NCI-H1436 treated with DMSO at 0.1 percent for 48 hours (cell line): ENCODE measurements at regions not wholly inside any gene's neighbourhood (a gene's known extent, or its start where the extent isn't known, plus 50 kb on each side); places are given as distances from the start of the nearest gene placed in this dataset.
A peak's percentile ranks its signal among the peaks of the same experiment; 100 is the strongest.

Source experiments
- DNase-seq: peaks from one replicate; lab custom pipeline; 2025; lab: John Stamatoyannopoulos, UW

GRCh38 chr12:124096869-124097434 is 123.9 kb downstream of the ZNF664 start:
- DNase-seq: no peak

GRCh38 chr12:124097701-124098100 is 124.7 kb downstream of the ZNF664 start:
- DNase-seq: no peak

- DNase-seq: no peak
Measured at GRCh38 chr12:124098101-124098757, 125.2 kb downstream of the ZNF664 start.

GRCh38 chr12:124098887-124099286 is 125.9 kb downstream of the ZNF664 start:
- no peak for DNase-seq

GRCh38 chr12:124099661-124100060 is 126.6 kb downstream of the ZNF664 start:
- no peak for DNase-seq

- DNase-seq: no peak
Measured at GRCh38 chr12:124100572-124101178, 127.7 kb downstream of the ZNF664 start.

- DNase-seq: no peak
Measured at GRCh38 chr12:124105546-124105945, 132.5 kb downstream of the ZNF664 start.

GRCh38 chr12:124107351-124107750 is 134.3 kb downstream of the ZNF664 start:
- no peak for DNase-seq

GRCh38 chr12:124109760-124110159 is 136.7 kb downstream of the ZNF664 start:
- DNase-seq: no peak

GRCh38 chr12:124110372-124110883 is 137.4 kb downstream of the ZNF664 start:
- no peak for DNase-seq

GRCh38 chr12:124111006-124111405 is 138.0 kb downstream of the ZNF664 start:
- DNase-seq: no peak

- no peak for DNase-seq
Measured at GRCh38 chr12:124114316-124114715, 141.3 kb downstream of the ZNF664 start.

- no peak for DNase-seq
Measured at GRCh38 chr12:124115496-124115895, 142.5 kb downstream of the ZNF664 start.

- no peak for DNase-seq
Measured at GRCh38 chr12:124115976-124116690, 143.1 kb downstream of the ZNF664 start.

- DNase-seq: no peak
Measured at GRCh38 chr12:124120739-124121138, 147.7 kb downstream of the ZNF664 start.

GRCh38 chr12:124122722-124123121 is 149.7 kb downstream of the ZNF664 start:
- no peak for DNase-seq

- DNase-seq: no peak
Measured at GRCh38 chr12:124123296-124124000, 150.4 kb downstream of the ZNF664 start.

GRCh38 chr12:124125203-124125871 is 152.3 kb downstream of the ZNF664 start:
- peak; percentile 57 for DNase-seq

- no peak for DNase-seq
Measured at GRCh38 chr12:124126950-124127655, 154.1 kb downstream of the ZNF664 start.

- no peak for DNase-seq
Measured at GRCh38 chr12:124129132-124129531, 156.1 kb downstream of the ZNF664 start.
